GM18870 (cell line): ENCODE measurements at regions not wholly inside any gene's neighbourhood (a gene's known extent, or its start where the extent isn't known, plus 50 kb on each side); places are given as distances from the start of the nearest gene placed in this dataset.
"Not testable (repeated sequence)": the region's sequence is repeated elsewhere in the genome, so short reads cannot be mapped to it uniquely, and the experiment has no call there.

ENCODE experiments used
- ATAC-seq: cut with Tn5 transposase; IDR thresholded peaks from one replicate; pipeline ENCODE4 v1.9.1; 2021; ENCODE audit warnings: moderate library complexity; ENCODE audit not compliant: unreplicated experiment

DNA sequence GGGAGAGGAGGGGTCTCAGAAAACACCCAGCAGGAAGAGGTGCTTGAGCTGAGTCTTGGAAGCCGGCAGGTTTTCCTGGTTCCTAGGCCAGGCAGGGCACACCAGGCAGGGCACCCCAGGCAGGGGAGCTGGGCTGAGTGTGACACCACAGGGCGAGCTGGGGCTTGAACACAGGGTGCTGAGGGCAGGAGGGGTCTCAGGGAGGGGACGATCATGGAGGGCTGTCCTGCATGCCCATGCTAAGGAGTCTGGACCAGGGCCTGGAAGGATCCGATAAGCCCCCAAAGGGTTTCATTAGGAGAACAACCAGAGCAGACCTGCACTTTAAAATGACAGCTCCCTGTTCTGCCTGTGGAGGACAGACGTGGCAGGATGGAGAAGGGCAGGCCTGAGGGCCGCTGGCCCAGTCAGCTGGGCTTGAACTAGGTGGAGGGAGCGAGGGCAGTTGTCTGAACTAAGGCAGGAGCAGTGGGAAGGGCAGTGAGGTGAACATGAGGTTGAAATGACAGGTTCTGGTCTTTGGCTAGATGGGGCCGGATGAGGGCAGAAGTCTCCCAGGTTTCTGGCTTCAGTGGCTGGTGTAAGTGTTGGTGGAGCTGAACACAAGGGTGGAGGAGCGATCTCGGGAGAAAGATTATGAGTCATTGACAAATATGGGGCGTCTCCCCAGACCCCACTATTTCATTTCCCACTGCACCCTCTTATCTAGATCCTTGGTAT lies 171.0 kb upstream of the PZP start:
- no peak for ATAC-seq

DNA sequence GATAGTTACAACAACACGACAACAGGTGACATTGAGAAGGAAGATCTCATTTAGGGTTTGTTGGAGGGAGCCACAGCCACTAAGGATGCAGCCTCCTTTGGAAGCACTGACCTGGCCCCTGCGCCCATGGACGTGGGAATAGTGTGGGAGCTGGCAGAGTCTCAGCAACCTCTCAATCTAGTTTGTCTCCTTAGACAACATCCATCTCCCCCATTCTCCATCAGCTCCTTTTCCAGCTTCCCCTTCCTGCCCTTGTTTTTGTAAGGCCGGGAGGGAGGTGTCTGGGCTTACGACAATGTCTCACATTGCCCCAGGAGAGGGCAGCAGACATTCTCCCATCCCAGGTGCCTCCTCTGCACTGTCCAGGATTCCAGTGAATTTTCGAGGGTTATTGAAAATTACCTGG lies 170.2 kb upstream of the PZP start:
- no peak for ATAC-seq

GRCh38 chr12:9372202-9372601 lies 164.0 kb upstream of the PZP start:
- no peak for ATAC-seq

DNA sequence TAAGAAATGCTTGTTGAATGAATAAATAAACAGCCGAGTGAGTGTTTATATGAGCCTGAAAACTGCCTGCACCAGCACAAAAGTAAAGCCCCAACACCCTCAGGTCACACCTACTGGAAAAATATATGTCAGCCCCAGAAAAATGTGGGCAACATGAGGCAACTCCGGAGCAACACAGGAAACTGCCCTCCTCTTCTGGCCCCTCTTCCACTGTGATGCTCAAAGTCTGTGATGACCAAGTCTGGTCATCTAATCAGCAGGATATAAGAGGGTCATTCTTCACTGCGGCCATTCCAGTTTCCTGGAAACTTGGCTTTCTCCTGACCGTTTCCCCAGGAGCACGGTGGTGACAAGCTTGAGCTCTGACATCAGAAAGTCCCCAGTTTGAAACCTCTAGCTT lies 159.6 kb upstream of the PZP start:
- no peak for ATAC-seq

DNA sequence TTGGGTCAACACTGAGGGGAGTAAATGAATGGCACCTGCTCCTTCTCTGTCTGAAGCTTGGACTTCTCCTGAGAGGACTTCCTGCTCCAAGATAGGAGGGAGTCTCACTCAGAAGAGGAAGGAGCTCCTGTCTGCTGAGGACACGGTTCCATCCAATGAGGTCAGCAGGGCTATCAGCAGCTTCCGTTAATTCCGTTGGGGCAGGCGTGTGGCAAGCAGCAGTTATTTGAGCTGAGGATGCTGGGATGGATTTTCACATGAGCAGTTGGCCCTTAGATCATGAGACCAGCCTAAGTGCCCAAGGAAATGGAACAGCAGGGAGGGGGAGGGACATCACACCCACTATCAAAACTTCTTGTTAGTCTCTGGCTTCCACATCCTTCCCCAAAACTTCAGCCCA lies 159.0 kb upstream of the PZP start:
- no peak for ATAC-seq

DNA sequence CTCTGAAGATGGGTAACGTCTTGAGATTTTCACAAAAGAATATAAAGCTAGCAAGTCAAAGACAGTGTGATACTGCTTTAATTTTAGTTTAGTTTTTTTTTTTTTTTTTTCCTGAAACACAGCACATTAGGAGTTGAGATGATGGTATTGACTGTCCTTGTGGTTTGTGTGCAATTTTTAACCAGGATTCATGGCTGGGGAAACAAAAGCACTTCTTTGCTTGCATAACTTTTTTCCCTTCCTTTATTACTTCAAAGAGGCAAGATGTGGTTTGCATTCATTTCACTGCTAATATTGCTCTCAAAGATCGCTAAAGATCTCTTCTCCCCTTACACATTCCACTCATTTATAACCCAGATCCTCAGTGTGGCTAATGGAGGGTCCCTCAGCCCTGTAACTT lies 157.1 kb upstream of the PZP start:
- no peak for ATAC-seq

DNA sequence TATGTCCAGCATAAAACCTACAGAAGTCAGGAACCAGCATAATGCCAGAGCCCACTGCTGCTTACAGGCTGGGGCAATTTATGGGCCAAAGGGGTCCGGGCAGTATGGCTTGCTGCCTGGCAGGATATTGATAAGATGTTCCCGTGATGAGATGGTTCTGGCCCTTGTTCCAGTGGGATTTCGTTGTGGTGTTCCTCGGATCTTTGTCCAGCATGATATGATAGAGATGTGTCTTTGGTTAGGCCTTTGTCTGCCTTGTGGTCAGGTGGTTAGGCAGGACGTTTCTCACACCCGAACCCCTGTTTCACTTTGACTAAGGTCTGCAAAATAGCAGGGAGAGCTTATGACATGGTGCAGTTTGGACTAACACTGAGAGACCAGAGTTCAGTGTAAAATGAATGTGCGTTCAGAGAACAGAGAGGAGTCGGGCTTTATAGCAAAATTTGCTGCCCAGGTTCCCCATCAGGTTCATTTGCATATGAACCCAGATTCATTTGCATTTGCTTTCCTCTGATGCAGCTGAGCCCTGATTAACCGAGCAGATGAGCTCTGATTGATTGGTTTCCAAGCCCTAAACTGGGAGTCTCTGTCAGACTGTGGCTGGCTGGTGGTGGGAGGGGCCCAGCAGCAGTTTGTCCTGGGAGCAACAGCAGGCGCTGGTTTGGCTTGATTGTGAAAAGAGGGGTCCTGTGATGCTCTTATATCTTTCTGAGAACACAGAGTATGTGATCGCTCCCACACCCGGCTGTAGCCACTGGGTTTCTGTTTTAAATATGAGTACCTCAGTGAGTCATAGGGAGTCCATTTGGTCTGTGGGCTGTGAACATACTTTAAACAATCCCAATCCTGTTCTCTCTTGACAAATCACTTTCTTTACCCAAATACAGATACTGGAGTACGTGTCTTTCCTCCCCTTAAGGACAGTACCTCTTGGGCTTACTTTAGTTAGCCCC lies 156.3 kb upstream of the PZP start:
- ATAC-seq, result peak; percentile 86

DNA sequence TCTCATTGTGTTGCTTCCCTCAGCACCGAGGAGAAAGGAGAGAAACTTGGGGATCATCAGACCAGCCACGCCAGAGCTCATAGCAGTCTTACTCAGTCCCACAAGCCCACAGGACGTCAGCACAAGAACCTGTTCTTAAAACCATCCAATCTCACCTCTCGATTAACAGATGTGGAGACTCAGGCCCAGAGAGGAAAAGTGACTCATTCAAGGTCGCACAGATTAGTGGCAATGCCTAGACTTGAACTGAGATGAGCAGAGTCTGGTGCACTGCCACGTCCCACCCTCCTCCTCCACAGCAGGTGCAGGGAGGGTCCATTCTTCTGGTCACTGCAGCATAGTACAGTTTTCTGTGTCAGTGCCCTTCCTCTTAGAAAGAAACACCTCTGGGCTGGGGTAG lies 154.9 kb upstream of the PZP start:
- ATAC-seq, result no peak

- no peak for ATAC-seq
Measured at GRCh38 chr12:9361879-9362326, 153.7 kb upstream of the PZP start.

DNA sequence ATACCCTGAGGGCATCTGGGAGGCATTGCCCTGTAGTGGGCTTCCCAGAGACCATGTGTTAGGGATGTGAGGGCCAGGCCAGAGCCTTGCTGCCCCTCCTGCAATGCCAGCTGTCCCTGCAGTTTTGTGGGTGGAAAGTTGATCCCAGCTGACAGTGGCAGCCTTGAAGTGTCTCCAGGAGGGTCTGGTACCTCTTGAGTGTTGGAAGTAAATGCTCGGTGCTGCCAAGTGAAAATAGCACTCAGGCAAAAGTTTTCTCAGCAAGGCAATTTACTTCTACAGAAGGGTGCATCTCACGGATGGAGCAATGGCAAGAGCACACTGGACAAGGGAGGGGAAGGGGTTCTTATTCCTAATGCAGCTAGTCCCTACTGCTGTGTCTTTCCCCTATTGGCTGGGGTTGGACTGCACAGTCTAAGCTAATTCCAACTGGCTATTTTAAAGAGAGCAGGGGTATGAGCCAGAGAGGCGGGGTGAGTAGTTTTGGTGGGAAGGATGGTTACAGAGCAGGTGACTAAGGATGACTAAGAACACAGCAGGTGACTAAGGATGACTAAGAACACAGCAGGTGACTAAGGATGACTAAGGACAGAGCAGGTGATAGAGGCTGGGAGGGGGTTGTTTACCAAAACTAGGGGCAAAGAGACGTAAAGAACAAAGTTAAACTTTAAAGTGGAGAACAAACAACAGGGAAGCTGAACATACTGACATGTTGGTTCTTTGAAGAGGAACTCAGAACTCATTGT lies 146.0 kb upstream of the PZP start:
- ATAC-seq, result not testable (repeated sequence)

- ATAC-seq, result no peak
Measured at GRCh38 chr12:9351136-9351535, 142.9 kb upstream of the PZP start.

- ATAC-seq, result no peak
Measured at GRCh38 chr12:9349888-9350885, 142.0 kb upstream of the PZP start.

DNA sequence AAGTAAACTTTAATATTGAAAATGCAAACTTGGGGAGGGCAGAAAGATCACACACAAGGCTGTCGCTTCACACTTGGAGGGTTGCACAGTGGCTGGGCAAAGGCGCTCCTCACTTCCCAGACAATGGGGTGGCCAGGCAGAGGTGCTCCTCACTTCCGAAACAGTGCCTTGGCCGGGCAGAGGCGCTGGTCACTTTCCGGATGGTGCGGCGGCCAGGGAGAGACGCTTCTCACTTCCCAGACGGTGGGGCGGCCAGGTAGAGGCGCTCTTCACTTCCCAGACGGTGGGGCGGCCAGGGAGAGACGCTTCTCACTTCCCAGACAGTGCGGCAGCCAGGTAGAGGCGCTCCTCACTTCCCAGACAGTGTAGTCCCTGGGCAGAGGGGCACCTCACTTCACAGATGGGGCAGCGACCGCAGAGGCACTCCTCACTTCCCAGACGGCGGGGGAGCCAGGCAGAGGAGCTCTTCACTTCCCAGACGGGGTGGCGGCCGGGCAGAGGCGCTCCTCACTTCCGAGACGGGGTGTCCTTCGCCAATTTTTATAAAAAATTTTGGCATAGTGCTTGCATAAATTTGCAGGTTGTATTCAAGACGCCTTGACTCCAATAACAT lies 140.8 kb upstream of the PZP start:
- no peak for ATAC-seq

DNA sequence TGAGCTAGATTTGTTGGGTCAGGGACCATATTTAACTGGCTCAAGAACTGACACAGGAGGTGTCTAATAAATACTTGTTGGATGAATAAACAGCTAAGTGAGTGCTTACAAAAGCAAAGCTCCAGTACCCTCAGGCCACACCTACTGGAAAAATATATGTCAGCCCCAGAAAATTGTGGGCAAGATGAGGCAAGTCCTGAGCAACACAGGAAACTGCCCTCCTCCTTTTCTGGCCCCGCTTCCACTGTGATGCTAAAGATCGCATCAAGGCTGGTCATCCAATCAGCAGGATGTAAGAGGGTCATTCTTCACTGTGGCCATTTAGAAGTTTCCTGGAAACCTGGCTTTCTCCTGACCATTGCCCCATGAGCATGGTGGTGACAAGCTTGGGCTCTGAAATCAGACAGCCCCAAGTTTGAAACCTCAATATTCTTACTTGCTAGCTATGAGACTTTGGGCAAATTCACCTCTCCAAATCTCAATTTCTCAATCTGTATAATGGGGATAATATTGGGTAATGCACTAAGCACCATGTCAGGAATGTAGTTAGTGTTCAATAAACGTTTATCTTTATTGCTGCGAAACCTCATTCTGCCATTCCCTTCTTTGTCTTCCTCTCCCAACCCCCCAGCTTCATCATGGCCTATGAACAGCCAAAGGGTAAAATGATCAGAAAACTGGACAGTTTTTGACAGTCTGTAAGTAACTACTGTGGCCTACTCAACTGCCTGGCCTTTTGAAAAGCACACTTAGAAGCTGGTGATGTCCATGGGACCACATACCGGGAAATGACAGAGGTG lies 139.3 kb upstream of the PZP start:
- ATAC-seq, result no peak

DNA sequence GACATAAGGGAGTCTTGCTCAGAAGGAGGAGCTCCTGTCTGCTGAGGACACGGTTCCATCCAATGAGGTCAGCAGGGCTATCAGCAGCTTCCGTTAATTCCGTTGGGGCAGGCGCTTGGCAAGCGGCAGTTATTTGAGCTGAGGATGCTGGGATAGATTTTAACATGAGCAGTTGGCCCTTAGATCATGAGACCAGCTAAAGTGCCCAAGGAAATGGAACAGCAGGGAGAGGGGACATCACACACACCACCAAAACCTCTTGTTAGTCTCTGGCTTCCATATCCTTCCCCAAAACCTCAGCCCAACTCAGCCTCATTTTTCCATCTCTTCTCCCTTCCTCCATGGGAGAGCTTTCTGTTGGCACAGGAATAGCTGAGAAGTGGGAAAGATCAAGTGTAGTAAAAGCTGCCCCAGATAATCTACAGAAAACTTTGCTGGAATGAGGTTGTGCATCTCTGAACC lies 138.7 kb upstream of the PZP start:
- no peak for ATAC-seq

DNA sequence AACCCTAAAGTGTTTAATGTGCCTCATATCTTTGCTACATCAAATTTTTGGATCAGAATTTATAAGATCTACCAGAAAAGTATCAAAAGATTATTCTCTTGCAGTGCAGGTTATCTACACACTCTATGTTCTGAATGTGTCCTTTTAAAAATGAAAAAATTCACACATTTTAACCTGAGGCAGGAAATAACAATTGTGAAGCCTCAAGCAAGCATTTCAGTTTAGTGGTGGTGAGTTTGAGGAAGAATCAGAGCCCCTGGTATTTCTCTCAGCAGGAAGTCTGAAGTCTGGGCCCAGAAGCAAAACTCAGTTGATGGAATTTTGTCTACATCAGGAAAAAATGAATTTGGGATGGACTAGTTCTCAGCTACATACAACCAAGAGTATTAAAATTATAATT lies 137.0 kb upstream of the PZP start:
- no peak for ATAC-seq

- ATAC-seq, result no peak
Measured at GRCh38 chr12:9344541-9344940, 136.3 kb upstream of the PZP start.

- ATAC-seq, result no peak
Measured at GRCh38 chr12:9343731-9344130, 135.5 kb upstream of the PZP start.
